ENCODE measurements at regions not wholly inside any gene's neighbourhood (a gene's known extent, or its start where the extent isn't known, plus 50 kb on each side); places are given as distances from the start of the nearest gene placed in this dataset.
"Not testable (repeated sequence)": the region's sequence is repeated elsewhere in the genome, so short reads cannot be mapped to it uniquely, and the experiment has no call there.

DNA sequence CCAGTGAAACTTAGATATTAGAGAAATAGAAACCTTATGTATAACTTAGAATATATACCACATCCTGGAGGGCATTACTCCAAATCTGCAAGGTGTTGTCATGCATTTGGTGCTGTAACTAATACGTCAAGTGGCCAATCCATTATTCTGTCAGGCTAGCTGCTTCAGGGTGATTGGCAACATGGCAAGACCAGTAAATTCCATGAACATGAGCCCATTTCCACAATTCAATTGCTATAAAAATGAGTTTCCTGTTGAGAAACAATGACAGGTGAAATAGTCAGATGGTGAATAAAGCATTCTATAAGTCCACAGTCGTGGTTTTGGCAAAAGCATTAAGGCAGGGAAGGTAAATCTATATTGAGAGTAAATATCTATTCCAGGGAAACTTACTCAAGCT lies 566.0 kb downstream of the ADGRL2 start:
- H3K36me3 ChIP-seq = no peaks in the 10 kb centered on the region
- H3K27me3 ChIP-seq = no peaks in the 10 kb centered on the region
- no peak for DNase-seq (ENCODE audit: extremely low spot score)
- no peak overlapping the region for H3K27ac ChIP-seq (replicated peaks in 1 of 4)
- TF ChIP-seq EP300 (IDR thresholded peaks at IDR 0.05) (no peak), POLR2A (IDR thresholded peaks at IDR 0.05; ENCODE audit: low read depth) (no peak), POLR2AphosphoS5 (IDR thresholded peaks at IDR 0.05) (no peak)
- TF ChIP-seq, protein P1, sequence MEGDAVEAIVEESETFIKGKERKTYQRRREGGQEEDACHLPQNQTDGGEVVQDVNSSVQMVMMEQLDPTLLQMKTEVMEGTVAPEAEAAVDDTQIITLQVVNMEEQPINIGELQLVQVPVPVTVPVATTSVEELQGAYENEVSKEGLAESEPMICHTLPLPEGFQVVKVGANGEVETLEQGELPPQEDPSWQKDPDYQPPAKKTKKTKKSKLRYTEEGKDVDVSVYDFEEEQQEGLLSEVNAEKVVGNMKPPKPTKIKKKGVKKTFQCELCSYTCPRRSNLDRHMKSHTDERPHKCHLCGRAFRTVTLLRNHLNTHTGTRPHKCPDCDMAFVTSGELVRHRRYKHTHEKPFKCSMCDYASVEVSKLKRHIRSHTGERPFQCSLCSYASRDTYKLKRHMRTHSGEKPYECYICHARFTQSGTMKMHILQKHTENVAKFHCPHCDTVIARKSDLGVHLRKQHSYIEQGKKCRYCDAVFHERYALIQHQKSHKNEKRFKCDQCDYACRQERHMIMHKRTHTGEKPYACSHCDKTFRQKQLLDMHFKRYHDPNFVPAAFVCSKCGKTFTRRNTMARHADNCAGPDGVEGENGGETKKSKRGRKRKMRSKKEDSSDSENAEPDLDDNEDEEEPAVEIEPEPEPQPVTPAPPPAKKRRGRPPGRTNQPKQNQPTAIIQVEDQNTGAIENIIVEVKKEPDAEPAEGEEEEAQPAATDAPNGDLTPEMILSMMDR (IDR thresholded peaks at IDR 0.05) = no peak
- WGBS = 86% methylated on average over 2 of the region's 2 CpGs
- H3K9me3 ChIP-seq = no peaks in the 10 kb centered on the region
- peaks cover 0 to 2% (median 2%) of the 10 kb centered on the region in 4 donors for H3K4me1 ChIP-seq
- H3K4me3 ChIP-seq = no peak overlapping the region
- intact Hi-C loops (cut with DNase I) = no loop called here

DNA sequence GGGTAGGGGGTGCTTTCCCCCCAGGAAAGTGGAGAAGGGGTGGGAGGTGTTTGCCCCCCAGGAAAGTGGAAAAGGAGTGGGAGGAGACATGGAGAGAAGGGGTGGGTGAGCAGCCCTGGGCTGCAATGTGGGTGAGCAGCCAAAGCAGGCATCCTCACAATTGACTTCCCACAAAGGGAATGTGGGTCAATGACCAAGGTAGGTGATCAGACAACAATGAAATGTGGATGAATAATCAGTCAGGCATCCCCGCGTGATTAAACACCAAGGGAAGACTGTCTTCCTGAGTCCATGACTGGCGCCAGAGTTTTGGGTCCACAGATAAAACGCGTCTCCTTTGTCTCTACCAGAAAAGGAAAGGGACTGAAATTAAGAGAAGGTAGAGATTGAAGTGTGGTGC lies 558.8 kb downstream of the ADGRL2 start:
- H3K9me3 ChIP-seq; H3K27ac ChIP-seq (replicated peaks in 1 of 4); intact Hi-C loops (cut with DNase I); H3K36me3 ChIP-seq; H3K4me3 ChIP-seq; H3K4me1 ChIP-seq; DNase-seq (ENCODE audit: extremely low spot score); H3K27me3 ChIP-seq: not testable (repeated sequence)
- WGBS = 77% methylated on average over 5 of the region's 5 CpGs

DNA sequence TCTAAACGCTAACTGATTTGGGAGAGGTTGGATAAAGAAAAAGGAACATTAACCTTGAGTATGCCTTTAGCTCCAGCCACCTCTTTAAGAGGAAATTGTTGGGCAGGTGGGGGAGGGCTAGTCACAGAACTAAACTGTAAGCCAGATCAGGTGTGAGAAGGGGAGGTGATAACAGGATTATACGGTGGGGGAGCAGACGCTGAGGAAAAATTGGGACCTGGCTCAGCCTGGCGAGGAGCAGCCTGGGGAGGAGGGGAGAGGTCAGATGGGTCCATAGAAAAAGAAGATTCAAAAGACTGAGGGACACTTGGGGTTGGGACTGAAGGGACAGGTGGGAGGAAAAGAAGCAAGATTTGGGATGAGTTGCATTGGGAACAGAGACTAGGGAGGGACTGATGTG lies 558.0 kb downstream of the ADGRL2 start:
- H3K36me3 ChIP-seq; H3K4me3 ChIP-seq; DNase-seq (ENCODE audit: extremely low spot score); intact Hi-C loops (cut with DNase I); H3K9me3 ChIP-seq; H3K27me3 ChIP-seq; H3K27ac ChIP-seq (replicated peaks in 1 of 4); H3K4me1 ChIP-seq: not testable (repeated sequence)
- WGBS = 71% methylated on average over 4 of the region's 4 CpGs

DNA sequence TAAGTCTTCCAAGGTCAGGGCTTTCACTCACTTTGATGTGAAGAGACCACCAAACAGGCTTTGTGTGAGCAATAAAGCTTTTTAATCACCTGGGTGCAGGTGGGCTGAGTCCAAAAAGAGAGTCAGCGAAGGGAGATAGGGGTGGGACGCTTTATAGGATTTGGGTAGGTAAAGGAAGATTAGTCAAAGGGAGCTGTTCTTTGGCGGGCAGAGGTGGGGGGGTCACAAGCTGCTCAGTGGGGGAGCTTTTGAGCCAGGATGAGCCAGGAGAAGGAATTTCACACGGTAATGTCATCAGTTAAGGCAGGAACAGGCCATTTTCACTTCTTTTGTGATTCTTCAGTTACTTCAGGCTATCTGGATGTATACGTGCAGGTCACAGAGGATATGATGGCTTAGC lies 553.8 kb downstream of the ADGRL2 start:
- H3K9me3 ChIP-seq = not testable (repeated sequence)

DNA sequence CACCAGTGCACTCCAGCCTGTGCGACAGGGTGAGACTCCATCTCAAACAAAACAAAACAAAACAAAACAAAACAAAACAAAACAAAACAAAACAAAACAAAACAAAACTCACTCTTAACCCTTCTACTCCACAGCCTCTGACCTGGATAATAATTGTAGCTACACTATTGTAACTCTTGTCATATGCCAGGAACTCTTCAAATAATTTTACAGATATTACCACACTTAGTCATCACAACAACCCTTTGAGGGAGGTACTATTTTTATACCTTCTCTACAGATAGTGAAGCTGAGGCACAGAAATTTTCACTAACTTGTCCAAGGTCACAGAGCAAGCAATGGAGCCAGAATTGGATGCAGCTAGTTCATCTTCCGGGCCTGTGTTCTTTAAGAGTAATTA lies 547.8 kb downstream of the ADGRL2 start:
- TF ChIP-seq POLR2AphosphoS5 (IDR thresholded peaks at IDR 0.05) (no peak), POLR2A (IDR thresholded peaks at IDR 0.05; ENCODE audit: low read depth) (no peak)
- TF ChIP-seq, protein P1 (IDR thresholded peaks at IDR 0.05) = no peak
- intact Hi-C loops (cut with DNase I) = no loop called here
- Histone ChIP-seq H3K36me3 (no peaks in the 10 kb centered on the region), H3K4me1 (peaks cover 0 to 6% (median 0%) of the 10 kb centered on the region in 4 donors), H3K9me3 (no peaks in the 10 kb centered on the region), H3K27ac (replicated peaks in 1 of 4) (no peak overlapping the region), H3K4me3 (no peak overlapping the region), H3K27me3 (no peaks in the 10 kb centered on the region)
- no peak for DNase-seq (ENCODE audit: extremely low spot score)
- 92% methylated on average over 2 of the region's 2 CpGs for WGBS

More for the DNA sequence above, 553.8 kb downstream of the ADGRL2 start:
- intact Hi-C loops (cut with DNase I); H3K36me3 ChIP-seq; DNase-seq (ENCODE audit: extremely low spot score); H3K4me1 ChIP-seq; H3K27ac ChIP-seq (replicated peaks in 1 of 4); H3K27me3 ChIP-seq; H3K4me3 ChIP-seq: not testable (repeated sequence)
- WGBS = 96% methylated on average over 5 of the region's 5 CpGs

DNA sequence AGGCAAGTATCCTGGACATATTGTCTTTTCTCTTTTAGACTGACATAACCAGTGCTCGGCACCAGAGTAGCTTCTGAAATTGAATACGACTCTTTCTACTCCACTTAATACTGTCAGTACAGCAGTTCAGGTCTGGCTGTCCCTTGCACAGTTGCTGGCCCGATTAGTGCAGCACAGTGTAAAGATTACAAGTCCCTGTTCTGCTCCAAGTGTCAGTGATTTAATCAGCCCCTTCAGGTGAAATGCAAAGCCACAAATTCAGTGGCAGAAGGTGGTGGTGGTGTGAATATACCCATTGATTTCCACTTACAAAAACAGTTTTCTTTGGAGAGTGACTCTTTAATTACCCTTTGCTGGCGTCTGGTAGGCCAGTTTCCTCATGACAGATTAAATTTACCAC lies 545.4 kb downstream of the ADGRL2 start:
- H3K4me3 ChIP-seq = no peak overlapping the region
- no peaks in the 10 kb centered on the region for H3K27me3 ChIP-seq
- no peak for DNase-seq (ENCODE audit: extremely low spot score)
- no peak overlapping the region for H3K27ac ChIP-seq (replicated peaks in 1 of 4)
- WGBS = 86% methylated on average over 4 of the region's 4 CpGs
- no peaks in the 10 kb centered on the region for H3K36me3 ChIP-seq
- H3K4me1 ChIP-seq = peaks cover 0 to 6% (median 0%) of the 10 kb centered on the region in 4 donors
- no peak for TF ChIP-seq EP300 (IDR thresholded peaks at IDR 0.05)
- no peak for TF ChIP-seq POLR2AphosphoS5 (IDR thresholded peaks at IDR 0.05)
- TF ChIP-seq, protein P1 (IDR thresholded peaks at IDR 0.05) = no peak
- no peak for TF ChIP-seq POLR2A (IDR thresholded peaks at IDR 0.05; ENCODE audit: low read depth)
- no peaks in the 10 kb centered on the region for H3K9me3 ChIP-seq
- intact Hi-C loops (cut with DNase I) = no loop called here
